ENCODE measurements at regions not wholly inside any gene's neighbourhood (a gene's known extent, or its start where the extent isn't known, plus 50 kb on each side); places are given as distances from the start of the nearest gene placed in this dataset.

GRCh38 chr15:57884936-57885335, 178.4 kb downstream of the POLR2M start:
- no peak for TF ChIP-seq EP300 (IDR thresholded peaks at IDR 0.05)
- no peak for TF ChIP-seq CTCF (IDR thresholded peaks at IDR 0.05)
- no peak for TF ChIP-seq POLR2A (IDR thresholded peaks at IDR 0.05)
- 25 to 33% methylated on average over 1 of the region's 1 CpG for WGBS, 2 donors
- Histone ChIP-seq H3K4me1 (no peaks in the 10 kb centered on the region), H3K4me3 (no peak overlapping the region), H3K9me3 (no peaks in the 10 kb centered on the region), H3K27ac (no peak overlapping the region), H3K36me3 (no peaks in the 10 kb centered on the region), H3K27me3 (no peaks in the 10 kb centered on the region)
- no peak for DNase-seq (ENCODE audit: low spot score in 2 of 2)

- WGBS, 2 donors, result 88 to 92% methylated on average over 5 of the region's 5 CpGs
- TF ChIP-seq CTCF (IDR thresholded peaks at IDR 0.05) (no peak), EP300 (IDR thresholded peaks at IDR 0.05) (no peak), POLR2A (IDR thresholded peaks at IDR 0.05) (no peak)
Measured at GRCh38 chr15:57885435-57885834, 178.9 kb downstream of the POLR2M start.

DNA sequence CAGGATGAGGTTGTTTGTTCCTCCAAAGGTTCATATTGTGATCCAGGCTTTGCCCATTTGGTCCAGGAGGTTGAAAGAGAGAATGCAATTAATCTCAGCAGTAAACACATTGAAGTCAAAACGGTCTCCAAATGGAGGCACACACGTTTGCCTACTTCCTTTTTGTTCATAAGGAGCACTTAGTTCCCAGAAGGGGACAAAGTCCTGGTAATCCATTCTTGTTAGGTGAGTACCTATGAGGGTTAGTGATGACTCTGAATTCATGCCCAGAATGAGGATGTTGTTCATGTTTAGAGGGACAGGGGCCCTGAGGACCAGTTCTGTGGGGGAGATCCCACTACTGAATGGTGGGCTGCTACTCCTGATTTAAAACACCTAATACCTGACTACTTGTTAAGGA, 177.7 kb downstream of the ALDH1A2 start:
- no peaks in the 10 kb centered on the region for H3K36me3 ChIP-seq
- no peaks in the 10 kb centered on the region for H3K27me3 ChIP-seq
- WGBS, 2 donors, result 69 to 72% methylated on average over 2 of the region's 2 CpGs
- no peak overlapping the region for H3K4me3 ChIP-seq
- TF ChIP-seq EP300 (IDR thresholded peaks at IDR 0.05) (no peak), POLR2A (IDR thresholded peaks at IDR 0.05) (no peak), CTCF (IDR thresholded peaks at IDR 0.05) (no peak)
- no peak for DNase-seq (ENCODE audit: low spot score in 2 of 2)
- no peaks in the 10 kb centered on the region for H3K4me1 ChIP-seq
- H3K27ac ChIP-seq, result no peak overlapping the region
- H3K9me3 ChIP-seq, result peaks cover 0 to 2% (median 0%) of the 10 kb centered on the region in 4 donors

More at GRCh38 chr15:57885435-57885834, 178.9 kb downstream of the POLR2M start:
- Histone ChIP-seq H3K9me3 (no peaks in the 10 kb centered on the region), H3K27me3 (no peaks in the 10 kb centered on the region), H3K36me3 (no peaks in the 10 kb centered on the region), H3K4me1 (no peaks in the 10 kb centered on the region), H3K4me3 (no peak overlapping the region), H3K27ac (no peak overlapping the region)
- no peak for DNase-seq (ENCODE audit: low spot score in 2 of 2)

GRCh38 chr15:57890351-57890750, 175.2 kb downstream of the ALDH1A2 start:
- Histone ChIP-seq H3K4me1 (no peaks in the 10 kb centered on the region), H3K27ac (no peak overlapping the region), H3K27me3 (no peaks in the 10 kb centered on the region), H3K4me3 (no peak overlapping the region), H3K36me3 (no peaks in the 10 kb centered on the region), H3K9me3 (peaks cover 0 to 2% (median 0%) of the 10 kb centered on the region in 4 donors)
- TF ChIP-seq POLR2A (IDR thresholded peaks at IDR 0.05), result no peak
- TF ChIP-seq CTCF (IDR thresholded peaks at IDR 0.05), result no peak
- TF ChIP-seq EP300 (IDR thresholded peaks at IDR 0.05), result no peak
- no peak for DNase-seq (ENCODE audit: low spot score in 2 of 2)
- WGBS, 2 donors, result 81 to 85% methylated on average over 1 of the region's 1 CpG

- H3K4me3 ChIP-seq, result no peak overlapping the region
- peaks cover 0 to 2% (median 0%) of the 10 kb centered on the region in 4 donors for H3K9me3 ChIP-seq
- H3K36me3 ChIP-seq, result no peaks in the 10 kb centered on the region
- no peaks in the 10 kb centered on the region for H3K4me1 ChIP-seq
- no peak for DNase-seq (ENCODE audit: low spot score in 2 of 2)
- 79 to 83% methylated on average over 3 of the region's 3 CpGs for WGBS, 2 donors
- no peak overlapping the region for H3K27ac ChIP-seq
- TF ChIP-seq EP300 (IDR thresholded peaks at IDR 0.05) (no peak), CTCF (IDR thresholded peaks at IDR 0.05) (no peak), POLR2A (IDR thresholded peaks at IDR 0.05) (no peak)
- no peaks in the 10 kb centered on the region for H3K27me3 ChIP-seq
Measured at GRCh38 chr15:57890878-57891277, 174.6 kb downstream of the ALDH1A2 start.

Measured in tibial nerve (tissue), 4 donors.